Right lobe of liver (tissue), 4 donors: ENCODE measurements at regions not wholly inside any gene's neighbourhood (a gene's known extent, or its start where the extent isn't known, plus 50 kb on each side); places are given as distances from the start of the nearest gene placed in this dataset.

Experiments used
- CTCF ChIP-seq, 4 donors: fragments of 200-600 bp in 3 of 4; fragments of 450-650 bp in 1 of 4; IDR thresholded peaks; one replicate each; pipeline versions ENCODE4 v1.5.1 to v1.8.0; 2016 to 2022; ENCODE audit warnings: antibody characterized with exemption in 4 of 4, mild to moderate bottlenecking in 2 of 4
- POLR2A ChIP-seq: fragments of 450-650 bp; IDR thresholded peaks from one replicate; pipeline ENCODE4 v1.6.1; 2017; ENCODE audit warnings: antibody characterized with exemption, mild to moderate bottlenecking
- donor health status: DM: no; HTN: no; CAD: no.
- donor health status: DM: no; HTN: no; CAD: no.
- donor health status: DM: no; HTN: yes; CAD: no.

- TF ChIP-seq CTCF (IDR thresholded peaks at IDR 0.05) (no peak), POLR2A (no peak)
Observed at GRCh38 chr17:72399608-72400487, 279.0 kb downstream of the SOX9 start.
